ENCODE measurements at regions not wholly inside any gene's neighbourhood (a gene's known extent, or its start where the extent isn't known, plus 50 kb on each side); places are given as distances from the start of the nearest gene placed in this dataset.

GRCh38 chr7:42340436-42340835, 103.4 kb upstream of the GLI3 start (continued):
- TF ChIP-seq SMAD3 (CRISPR knock-in tag; conservative IDR thresholded peaks at IDR 0.05) (no peak), FOXO4 (CRISPR knock-in tag; IDR thresholded peaks at IDR 0.05) (no peak)

GRCh38 chr7:42338916-42339540, 102.0 kb upstream of the GLI3 start:
- Histone ChIP-seq H3K9me1 (ENCODE audit: control insufficient read depth, insufficient read depth, low read length) (no peaks in the 10 kb centered on the region), H3K36me3 (ENCODE audit: control insufficient read depth, insufficient read depth, low read length) (no peaks in the 10 kb centered on the region), H3K27me3 (ENCODE audit: control insufficient read depth in 2 of 2, insufficient read depth in 2 of 2, low read length in 2 of 2) (peaks cover 0 to 4% of the 10 kb centered on the region in 2 experiments; a peak in 1 of 5 replicates), H2AFZ (ENCODE audit: low read depth, low read length) (no peak overlapping the region), H3K9ac (ENCODE audit: insufficient read depth in 1 of 2, low read depth in 2 of 2, low read length in 2 of 2) (no peak overlapping the region), H4K20me1 (replicated peaks; ENCODE audit: control insufficient read depth, insufficient read depth, low read length) (no peaks in the 10 kb centered on the region; the same call in 1 of the 2 replicates), H3K4me2 (ENCODE audit: insufficient read depth, low read length) (no peak overlapping the region), H3K4me1 (replicated peaks in 1 of 2; ENCODE audit: control insufficient read depth in 2 of 2, insufficient read depth in 2 of 2, low read length in 2 of 2) (no peaks in the 10 kb centered on the region), H3K27ac (ENCODE audit: extremely low read depth, low read depth, low read length) (no peak overlapping the region), H3K9me3 (replicated peaks; ENCODE audit: control insufficient read depth, insufficient read depth, low read depth, low read length) (no peaks in the 10 kb centered on the region), H3K79me2 (ENCODE audit: control insufficient read depth, insufficient read depth, low read length) (no peaks in the 10 kb centered on the region), H3K4me3 (no peak overlapping the region)
- no TSS peak for BruUV-seq (replicated peaks)
- intact Hi-C loops (cut with micrococcal nuclease) = no loop called here
- no peak for DNase-seq (ENCODE audit: extremely low read depth in 1 of 4, low spot score in 3 of 4)
- no peak for FAIRE-seq
- in situ Hi-C loops (cut with MboI) = no loop called here
- no peak for ATAC-seq
- WGBS (ENCODE audit: insufficient coverage, low coverage, missing lambda C conversion rate) = 0% methylated on average over 4 of the region's 4 CpGs
- POLR2A ChIA-PET = no interaction called here
- no peak for TF ChIP-seq ZNF696 (CRISPR knock-in tag; conservative IDR thresholded peaks at IDR 0.05)
- CTCF ChIA-PET (ENCODE audit: low intra/inter-chr PET ratio) = no interaction called here

All from K562 (cell line).